ENCODE measurements at regions not wholly inside any gene's neighbourhood (a gene's known extent, or its start where the extent isn't known, plus 50 kb on each side); places are given as distances from the start of the nearest gene placed in this dataset.

DNA sequence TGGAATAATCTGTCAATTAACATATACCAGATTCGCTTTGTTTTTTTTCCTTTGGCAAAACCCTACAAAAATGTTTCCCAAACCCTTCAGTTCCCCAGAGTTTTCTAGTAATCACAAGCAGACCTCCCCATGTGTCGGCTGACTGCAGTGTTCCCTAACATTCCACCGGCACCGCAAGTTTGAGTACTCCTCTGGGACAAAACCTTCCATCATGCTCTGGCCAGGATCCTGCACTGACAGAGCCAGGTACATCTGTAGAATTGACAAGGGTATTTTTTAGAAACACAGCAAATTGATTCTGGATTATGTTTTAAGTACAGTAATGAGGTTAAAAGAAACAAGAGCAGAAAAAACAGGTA lies 174.7 kb downstream of the GAS1 start:
- in situ Hi-C loops (cut with HindIII; ENCODE audit: low pct_unique_long_range_greater_than_20kb, low sequenced_read_pairs) = no loop called here
- DNase-seq (ENCODE audit: low read depth) = no peak

DNA sequence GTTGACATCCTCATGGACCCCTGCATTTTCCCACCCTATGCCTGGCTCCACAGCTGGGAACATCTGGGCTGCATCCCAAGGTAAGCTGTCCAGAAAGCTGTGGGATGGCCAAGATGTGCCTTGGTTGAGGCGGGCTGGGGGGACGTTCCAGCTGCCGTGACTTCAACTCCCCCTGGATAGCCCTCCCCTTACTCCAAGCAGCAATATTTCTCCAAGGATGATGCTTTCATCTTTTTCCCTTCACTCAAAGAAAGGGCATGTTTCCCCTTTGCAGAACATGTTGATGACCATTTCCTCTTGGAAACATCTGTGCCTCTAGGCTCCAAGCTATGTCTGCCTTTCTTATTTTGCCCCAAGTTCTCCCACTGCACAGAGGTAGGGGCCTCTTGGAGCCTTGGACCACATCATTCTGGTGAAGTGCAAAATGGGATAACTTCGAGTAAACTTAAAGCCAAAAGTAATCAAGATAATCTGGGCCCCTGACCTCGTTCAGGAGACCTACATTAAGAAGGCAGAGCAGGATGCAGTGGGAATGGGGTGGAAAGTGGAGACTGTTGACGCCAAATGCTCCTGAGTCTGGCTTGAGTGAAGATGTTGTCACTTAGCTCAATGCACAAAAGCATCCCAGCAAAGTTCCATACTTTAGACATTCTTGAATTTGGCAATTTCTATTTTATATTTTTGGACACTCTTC lies 175.2 kb downstream of the GAS1 start:
- DNase-seq (ENCODE audit: low read depth) = no peak
- in situ Hi-C loops (cut with HindIII; ENCODE audit: low pct_unique_long_range_greater_than_20kb, low sequenced_read_pairs) = no loop called here

DNA sequence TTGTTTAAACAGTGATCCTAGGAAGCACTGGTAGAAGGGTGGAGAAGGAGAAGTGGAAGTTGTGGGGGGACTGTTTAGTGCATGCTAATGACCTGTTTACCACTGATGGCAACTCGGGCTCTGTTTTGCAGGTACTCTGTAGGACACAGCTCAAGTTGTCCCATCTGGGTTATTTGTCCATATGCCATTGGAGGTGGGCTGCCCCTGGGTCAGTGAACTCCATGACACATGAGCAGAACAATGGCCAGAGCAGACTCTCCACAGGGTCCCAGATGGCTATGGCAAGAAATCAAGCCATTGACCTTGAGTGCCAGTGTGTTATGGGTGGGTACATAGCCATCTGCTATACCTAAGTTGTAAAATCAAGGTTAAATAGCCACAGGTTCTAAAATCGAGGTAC lies 175.9 kb downstream of the GAS1 start:
- in situ Hi-C loops (cut with HindIII; ENCODE audit: low pct_unique_long_range_greater_than_20kb, low sequenced_read_pairs) = no loop called here
- DNase-seq (ENCODE audit: low read depth) = no peak

DNA sequence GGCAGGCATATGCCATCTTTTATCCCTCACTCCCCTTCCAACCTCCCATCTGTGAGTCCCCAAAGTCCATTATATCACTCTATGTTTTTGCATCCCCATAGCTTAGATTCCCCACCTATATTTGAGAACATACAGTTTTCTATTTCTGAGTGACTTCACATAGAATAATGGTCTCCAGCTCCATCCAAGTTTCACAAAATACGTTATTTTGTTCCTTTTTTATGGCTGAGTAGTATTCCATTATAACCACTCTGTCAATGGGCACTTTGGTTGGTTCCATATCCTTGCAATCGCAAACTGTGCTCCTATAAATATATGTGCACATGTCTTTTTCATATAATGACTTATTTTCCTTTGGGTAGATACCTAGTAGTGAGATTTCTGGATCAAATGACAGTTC lies 178.6 kb downstream of the GAS1 start:
- no peak for DNase-seq (ENCODE audit: low read depth)
- in situ Hi-C loops (cut with HindIII; ENCODE audit: low pct_unique_long_range_greater_than_20kb, low sequenced_read_pairs) = no loop called here

DNA sequence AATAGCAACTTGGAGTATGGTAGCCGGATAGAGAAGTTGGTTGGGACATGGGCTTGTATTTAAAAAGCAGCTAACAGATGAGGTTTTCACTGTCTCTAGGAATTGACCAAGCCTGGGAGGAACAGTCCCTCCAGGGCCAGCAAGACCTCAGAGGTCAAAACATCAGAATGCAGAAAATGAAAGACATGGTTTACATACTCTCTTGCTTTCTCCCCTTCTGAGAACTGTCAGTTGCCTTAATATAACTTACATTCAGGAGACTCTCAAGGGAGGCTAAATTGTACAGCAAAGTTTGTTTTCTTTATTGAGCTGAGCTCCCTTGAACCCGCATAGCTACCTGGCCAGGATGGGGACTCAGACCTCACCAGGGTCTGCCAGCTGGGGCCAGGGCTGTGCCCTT lies 179.3 kb downstream of the GAS1 start:
- in situ Hi-C loops (cut with HindIII; ENCODE audit: low pct_unique_long_range_greater_than_20kb, low sequenced_read_pairs) = no loop called here
- no peak for DNase-seq (ENCODE audit: low read depth)

DNA sequence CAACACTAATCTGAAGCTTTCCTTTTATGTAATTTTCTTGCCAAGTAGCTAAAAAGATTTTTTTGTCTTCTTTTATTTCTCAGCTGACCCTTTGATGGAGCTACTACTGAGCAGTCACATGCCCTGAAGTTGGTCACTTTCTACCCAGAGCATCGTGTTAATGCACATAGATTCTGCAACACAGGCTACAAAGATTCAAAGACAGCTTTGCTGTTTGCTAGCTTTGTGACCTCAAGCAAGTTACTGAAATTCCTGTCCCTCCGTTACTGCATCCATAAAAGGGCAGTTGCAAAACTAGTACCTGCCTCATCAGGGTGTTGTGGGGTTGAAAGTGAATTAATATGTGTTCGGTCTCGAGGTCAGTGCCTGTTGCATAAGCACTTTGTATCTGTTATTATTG lies 179.9 kb downstream of the GAS1 start:
- in situ Hi-C loops (cut with HindIII; ENCODE audit: low pct_unique_long_range_greater_than_20kb, low sequenced_read_pairs) = no loop called here
- DNase-seq (ENCODE audit: low read depth) = no peak

DNA sequence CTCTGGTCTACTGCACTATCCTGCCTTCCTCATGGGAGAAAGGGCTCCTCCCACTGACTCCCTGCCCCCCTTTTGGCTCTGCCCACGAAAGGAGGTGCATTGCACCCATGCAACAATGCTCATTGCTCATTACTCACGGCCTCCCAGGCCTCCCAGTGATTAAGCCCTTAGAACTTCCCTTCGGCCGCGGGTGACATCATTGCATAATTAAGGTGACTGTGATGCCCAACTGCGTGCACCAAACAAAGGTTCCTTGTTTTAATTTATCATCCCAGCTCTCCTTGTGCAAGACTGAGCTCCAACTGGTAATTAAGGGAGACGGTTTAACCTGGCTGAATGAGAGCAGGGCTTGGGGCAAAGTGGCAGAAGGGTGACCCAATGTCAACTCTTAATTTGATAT lies 180.4 kb downstream of the GAS1 start:
- in situ Hi-C loops (cut with HindIII; ENCODE audit: low pct_unique_long_range_greater_than_20kb, low sequenced_read_pairs) = no loop called here
- DNase-seq (ENCODE audit: low read depth) = peak; percentile 86

DNA sequence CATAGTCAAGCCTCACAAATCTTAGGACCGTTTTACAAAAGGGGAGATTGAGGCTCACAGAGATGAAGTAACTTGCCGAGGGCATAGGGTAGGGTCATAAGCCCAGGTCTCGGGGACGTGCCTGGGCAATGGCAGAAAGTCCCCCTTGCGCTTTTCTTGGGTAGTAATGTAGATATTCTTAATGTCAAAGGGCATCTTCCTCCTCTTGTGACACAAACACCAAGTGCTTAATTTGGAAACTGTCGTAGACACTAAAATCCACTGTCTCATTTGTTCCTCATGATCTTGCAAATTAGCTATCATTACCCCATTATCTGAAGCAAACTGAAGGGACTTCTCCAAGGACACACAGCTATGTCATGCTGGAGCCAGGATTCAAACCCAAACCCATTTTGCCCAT lies 180.8 kb downstream of the GAS1 start:
- no peak for DNase-seq (ENCODE audit: low read depth)
- in situ Hi-C loops (cut with HindIII; ENCODE audit: low pct_unique_long_range_greater_than_20kb, low sequenced_read_pairs) = no loop called here

DNA sequence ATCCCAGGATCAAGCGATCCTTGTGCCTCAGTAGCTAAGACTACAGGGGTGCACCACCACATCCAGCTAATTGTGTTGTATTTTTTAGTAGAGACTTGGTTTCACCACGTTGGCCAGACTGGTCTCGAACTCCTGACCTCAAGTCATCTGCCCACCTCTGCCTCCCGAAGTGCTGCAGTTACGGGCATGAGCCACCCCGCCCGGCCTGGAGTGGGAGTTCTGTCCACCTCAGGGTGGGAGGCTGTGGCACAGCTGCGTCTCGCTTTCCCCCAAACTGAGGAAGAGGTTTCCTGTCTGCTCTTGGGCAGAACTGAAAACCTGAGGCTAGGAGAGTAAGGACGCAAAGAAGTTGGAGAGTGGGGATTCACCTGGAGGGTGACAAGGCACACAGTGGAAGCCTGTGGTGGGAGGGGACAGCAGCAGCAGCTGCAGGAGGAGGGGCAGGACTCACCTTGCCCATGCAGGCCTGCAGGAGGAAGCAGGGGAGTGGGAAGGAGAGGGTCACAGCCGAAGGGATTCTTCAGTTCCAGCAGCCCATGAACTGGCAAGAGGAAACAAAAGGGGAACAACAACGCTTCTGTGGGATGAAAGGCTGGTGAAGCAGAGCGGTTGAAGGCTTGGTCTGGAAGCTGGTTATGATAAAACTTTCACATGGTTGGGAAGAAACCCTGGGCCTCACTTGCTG lies 181.4 kb downstream of the GAS1 start:
- in situ Hi-C loops (cut with HindIII; ENCODE audit: low pct_unique_long_range_greater_than_20kb, low sequenced_read_pairs) = no loop called here

DNA sequence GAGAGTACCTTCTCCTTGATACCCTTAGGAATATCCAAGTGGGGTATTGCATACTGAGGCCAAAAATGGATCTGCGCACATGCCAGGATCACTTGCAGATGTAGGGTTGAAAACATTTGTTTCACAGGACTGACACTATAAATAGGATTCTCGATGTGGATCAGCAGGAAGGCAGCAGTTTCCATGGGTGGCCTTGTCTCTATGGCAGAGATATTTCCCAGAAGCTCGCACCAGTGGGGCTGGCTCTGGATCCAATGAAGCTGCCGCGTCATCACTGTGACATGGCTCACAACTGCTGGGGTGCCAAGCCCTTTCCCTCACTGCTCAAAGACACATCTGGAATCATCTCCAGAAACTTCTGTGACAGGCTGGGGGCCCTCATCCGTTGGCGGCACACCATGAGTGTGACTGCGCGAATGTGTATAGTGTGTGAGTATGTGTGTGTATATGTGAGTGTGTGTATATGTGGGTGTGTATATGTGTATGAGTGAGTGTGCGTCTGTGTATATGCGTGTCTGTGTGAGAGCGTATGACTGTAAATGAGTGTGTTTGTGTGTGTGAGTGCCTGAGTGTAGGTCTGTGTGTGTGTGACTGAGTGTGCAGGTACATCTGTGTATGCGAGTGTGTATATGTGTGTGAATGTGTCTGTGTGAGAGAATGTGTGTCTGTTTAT lies 182.5 kb downstream of the GAS1 start:
- in situ Hi-C loops (cut with HindIII; ENCODE audit: low pct_unique_long_range_greater_than_20kb, low sequenced_read_pairs) = no loop called here
- no peak for DNase-seq (ENCODE audit: low read depth)

More for the DNA sequence above, 181.4 kb downstream of the GAS1 start:
- no peak for DNase-seq (ENCODE audit: low read depth)

DNA sequence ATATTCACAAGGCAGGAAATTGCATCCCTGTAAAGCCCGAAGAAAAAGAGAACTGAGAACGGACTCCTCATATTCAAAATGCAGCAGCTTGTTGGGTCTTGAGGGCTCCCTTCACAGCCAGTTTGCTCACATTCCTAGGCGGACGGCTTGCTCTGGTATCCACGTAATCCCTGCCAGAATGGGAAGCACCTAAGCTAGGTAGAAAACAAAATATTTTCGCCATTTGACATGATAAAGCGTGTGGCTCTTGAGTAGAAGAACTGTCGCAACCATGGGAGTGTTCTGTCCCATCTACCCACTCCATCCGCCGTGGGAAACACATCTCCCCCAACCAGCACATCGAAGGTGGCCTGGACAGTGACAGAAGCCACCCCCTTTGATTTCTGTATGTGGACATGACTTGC lies 183.1 kb downstream of the GAS1 start:
- no peak for DNase-seq (ENCODE audit: low read depth)
- in situ Hi-C loops (cut with HindIII; ENCODE audit: low pct_unique_long_range_greater_than_20kb, low sequenced_read_pairs) = no loop called here

DNA sequence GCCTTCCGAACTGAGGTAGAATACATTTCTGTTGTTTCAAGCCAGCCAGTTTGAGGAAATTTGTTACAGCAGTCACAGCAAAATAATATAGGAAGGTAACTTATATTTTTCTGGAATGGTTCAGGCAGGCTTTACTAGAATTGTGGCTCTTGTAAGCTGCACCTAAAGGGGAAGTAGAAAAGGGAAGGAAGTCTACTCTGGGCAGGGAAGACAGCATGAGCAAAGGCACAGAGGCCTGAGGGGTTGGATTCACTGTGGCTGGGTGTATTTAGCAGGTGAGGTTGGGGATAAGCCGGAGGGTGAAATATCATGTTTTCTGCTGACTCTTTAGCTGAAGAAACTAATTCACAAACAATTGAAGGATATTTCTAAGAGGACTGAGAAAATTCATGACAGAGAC lies 183.5 kb downstream of the GAS1 start:
- in situ Hi-C loops (cut with HindIII; ENCODE audit: low pct_unique_long_range_greater_than_20kb, low sequenced_read_pairs) = no loop called here

DNA sequence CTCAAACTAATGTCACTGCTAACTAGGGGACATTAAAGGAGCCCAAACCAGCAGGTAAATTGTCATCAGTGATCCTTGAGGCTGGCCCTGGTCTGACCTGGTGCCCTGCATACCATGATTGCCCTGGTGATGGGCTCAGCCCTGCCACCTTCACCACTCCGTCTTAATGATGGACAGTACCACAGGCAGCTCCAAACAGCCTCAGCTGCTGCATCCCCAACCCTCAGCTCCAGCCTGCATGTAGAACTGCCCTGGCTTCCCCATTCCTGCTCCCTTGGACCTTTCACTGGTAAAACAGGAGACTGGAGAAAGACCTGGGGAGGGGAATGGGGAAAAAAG lies 190.0 kb downstream of the GAS1 start:
- DNase-seq (ENCODE audit: low read depth) = no peak
- in situ Hi-C loops (cut with HindIII; ENCODE audit: low pct_unique_long_range_greater_than_20kb, low sequenced_read_pairs) = no loop called here

More for the DNA sequence above, 183.5 kb downstream of the GAS1 start:
- no peak for DNase-seq (ENCODE audit: low read depth)

DNA sequence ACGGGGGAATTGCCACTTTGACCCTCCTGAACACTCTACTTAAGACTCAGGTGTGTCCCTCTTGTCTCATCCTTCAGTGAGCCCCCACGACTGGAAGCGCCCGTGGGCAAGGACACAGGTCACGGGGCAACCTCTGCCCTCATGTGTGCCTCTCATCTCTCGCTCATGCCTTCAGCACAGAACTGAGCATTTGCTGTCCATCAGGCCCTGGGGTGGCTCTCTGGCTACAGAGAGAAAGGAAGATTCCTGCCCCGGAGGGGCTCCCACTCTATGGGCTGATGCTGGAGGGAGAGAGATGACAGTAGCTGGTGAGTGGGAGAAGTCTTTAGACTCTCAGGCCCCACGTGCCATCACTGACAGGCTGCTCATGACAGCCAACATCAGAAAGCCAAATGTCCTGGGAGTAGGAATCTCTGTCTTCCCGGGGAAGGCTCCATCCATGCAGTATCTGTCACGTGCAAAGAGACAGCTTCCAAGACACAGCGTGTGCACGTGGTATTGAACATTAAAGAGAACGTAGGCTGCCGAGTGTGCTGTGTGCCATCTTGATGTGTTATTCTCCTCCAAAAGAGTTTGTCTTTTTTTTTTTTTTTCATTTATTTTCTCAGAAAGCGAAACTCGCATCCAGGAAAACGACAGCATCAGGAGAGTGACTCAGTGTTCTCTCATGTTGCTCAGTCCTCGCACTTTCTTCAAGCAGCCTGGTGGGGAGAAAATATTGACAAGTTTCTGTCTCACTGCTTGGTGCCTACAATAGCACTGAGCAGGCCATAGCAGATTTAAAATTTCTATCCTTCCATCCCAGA lies 190.5 kb downstream of the GAS1 start:
- DNase-seq (ENCODE audit: low read depth) = no peak
- in situ Hi-C loops (cut with HindIII; ENCODE audit: low pct_unique_long_range_greater_than_20kb, low sequenced_read_pairs) = no loop called here

DNA sequence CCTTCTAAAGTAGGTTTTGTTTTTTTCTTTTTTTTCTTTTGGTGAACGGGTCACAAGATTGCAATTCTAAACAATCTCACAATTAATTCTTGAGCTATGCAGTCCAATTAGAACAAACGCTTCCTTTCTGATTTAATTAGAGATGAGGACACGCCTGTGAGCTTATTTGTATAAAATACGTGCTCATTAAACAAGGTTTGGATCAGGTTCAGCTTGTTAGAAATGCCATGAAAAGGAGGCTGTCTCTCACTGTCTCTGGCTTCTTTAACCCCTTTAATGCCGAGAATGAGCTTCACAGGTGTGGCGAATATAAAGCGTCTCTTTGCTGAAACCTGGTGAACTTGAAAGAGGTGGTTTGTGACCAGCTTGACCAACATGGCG lies 191.8 kb downstream of the GAS1 start:
- in situ Hi-C loops (cut with HindIII; ENCODE audit: low pct_unique_long_range_greater_than_20kb, low sequenced_read_pairs) = no loop called here
- DNase-seq (ENCODE audit: low read depth) = no peak

DNA sequence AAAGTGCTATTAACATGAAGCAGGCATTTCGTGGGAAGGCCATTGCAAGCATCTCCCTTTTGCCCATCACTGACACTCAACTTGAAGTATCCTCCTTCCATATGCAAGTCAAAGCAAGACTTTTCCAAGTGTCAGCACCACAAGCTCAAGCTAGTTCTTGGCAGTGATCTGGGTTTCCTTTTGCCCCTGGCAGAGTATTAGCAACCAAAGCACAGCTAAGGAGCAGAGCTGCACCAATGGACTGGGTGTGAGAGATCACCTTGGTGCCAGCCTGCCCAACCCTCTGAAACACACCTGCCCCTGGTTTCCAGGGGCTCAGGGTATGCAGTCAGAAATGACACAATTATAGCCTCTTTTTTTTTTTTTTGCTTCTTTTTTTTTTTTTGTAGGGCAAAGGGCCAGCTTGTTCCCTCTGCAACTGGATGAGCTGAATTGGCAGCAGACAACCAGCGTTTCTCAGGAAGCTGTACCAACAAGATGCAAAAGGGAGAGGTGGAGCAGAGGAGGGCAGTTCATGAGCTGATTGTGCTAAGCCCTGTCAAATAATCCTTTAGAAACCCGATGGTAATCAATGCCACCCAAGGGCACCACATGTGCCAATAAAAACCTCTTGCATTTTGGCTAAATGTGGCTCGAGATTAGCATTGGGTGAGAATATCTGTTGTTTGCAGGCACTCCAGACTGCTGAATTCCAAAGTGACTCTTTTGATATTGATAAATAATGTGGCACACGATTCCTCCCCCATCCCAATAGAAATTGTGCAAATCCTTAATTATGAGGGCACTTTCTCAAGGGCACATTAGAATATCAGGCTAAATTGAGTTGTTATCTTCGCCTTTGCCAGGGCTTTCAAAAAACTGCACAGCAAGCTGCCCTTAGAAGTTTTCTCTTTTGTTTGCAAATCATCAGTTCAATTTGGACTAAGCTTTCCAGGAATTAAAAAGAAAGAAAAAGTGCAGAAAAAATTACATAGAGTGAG lies 192.4 kb downstream of the GAS1 start:
- no peak for DNase-seq (ENCODE audit: low read depth)
- in situ Hi-C loops (cut with HindIII; ENCODE audit: low pct_unique_long_range_greater_than_20kb, low sequenced_read_pairs) = no loop called here

DNA sequence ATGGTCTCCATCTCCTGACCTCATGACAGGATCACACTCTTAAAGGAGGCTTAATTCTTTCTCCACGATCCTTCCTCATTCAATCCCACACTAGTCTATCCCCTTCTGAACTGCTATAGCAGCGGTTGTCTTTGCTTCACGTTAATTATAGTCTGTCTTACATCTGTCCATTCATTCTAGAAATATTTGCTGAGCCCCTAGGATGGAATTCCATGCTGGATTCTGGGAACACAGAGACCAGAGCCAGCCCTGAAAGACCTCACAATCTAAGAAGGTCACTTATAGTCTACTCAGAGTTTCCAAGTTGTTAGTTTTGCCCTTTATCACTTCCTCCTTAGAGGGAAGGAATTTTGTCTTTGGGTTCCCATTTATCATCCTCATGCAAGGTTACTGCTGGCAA lies 193.5 kb downstream of the GAS1 start:
- no peak for DNase-seq (ENCODE audit: low read depth)
- in situ Hi-C loops (cut with HindIII; ENCODE audit: low pct_unique_long_range_greater_than_20kb, low sequenced_read_pairs) = no loop called here

DNA sequence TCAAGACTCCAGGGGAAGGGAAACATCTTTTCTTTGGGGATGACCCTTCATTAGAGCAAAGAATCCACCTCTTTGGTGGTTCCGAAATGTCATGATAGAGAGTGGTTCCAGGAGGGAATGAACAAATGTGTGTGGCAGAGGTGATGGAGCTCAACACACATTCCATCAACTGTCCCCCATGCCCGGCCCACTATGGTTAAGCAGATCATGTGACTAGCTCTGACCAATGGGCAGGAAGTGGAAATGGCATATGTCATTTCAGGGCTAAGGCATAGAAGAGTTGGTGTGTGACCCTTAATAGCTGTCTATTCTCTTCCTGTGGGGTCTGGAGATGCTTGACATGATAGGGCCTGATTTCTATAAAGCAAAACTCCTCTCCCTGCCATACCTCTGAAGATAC lies 194.6 kb downstream of the GAS1 start:
- DNase-seq (ENCODE audit: low read depth) = no peak
- in situ Hi-C loops (cut with HindIII; ENCODE audit: low pct_unique_long_range_greater_than_20kb, low sequenced_read_pairs) = no loop called here
